Bronchial epithelial cell (primary cell): ENCODE measurements at regions not wholly inside any gene's neighbourhood (a gene's known extent, or its start where the extent isn't known, plus 50 kb on each side); places are given as distances from the start of the nearest gene placed in this dataset.

Experiments used
- DNase-seq: peaks from one replicate; pipeline ENCODE4 v3.0.0-alpha.2; 2010; ENCODE audit warnings: low read depth
- FAIRE-seq: peaks from 2 replicates; lab custom pipeline; 2011; peaks lifted over from hg19 to GRCh38; lab: Jason Lieb, UNC
- H3K27me3 ChIP-seq: 2 replicates; pipeline ENCODE4 v1.5.1; 2011; ENCODE audit warnings: low read length; ENCODE audit not compliant: control insufficient read depth, insufficient read depth
- H3K36me3 ChIP-seq: 2 replicates; pipeline ENCODE4 v1.5.1; 2011; ENCODE audit warnings: low read length; ENCODE audit not compliant: control insufficient read depth, insufficient read depth
- H3K4me3 ChIP-seq: 2 replicates; pipeline ENCODE4 v1.5.1; 2011; ENCODE audit warnings: mild to moderate bottlenecking, low read depth, low read length, control low read depth
- TF ChIP-seq, protein P1 (sequence below): IDR thresholded peaks from 2 replicates; pipeline ENCODE4 v1.5.1; 2011; ENCODE audit warnings: mild to moderate bottlenecking, moderate library complexity, low read length, control low read depth, inconsistent platforms; ENCODE audit not compliant: insufficient read depth, severe bottlenecking

DNA sequence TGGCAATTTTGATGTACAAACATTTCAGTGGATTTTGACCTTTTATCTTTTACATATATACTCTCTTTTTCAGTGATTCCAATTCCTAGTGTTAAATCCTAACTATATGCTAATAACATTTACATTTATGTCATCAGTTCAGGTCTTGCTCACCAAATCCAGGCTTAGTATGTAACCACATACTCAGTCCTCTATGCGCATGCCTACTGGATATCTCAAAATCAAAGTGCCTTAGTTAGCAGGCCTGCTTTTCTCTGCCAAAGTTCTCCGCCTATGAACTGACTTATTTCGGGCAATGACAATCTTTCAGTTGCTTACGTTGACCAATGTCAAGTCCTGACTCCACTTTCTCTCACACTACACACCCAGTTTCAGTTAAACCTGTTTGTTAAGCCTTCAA is 478.5 kb upstream of the SLITRK1 start:
- FAIRE-seq: no peak
- Histone ChIP-seq H3K4me3 (no peak overlapping the region), H3K27me3 (no peaks in the 10 kb centered on the region), H3K36me3 (no peaks in the 10 kb centered on the region)
- TF ChIP-seq, protein P1, sequence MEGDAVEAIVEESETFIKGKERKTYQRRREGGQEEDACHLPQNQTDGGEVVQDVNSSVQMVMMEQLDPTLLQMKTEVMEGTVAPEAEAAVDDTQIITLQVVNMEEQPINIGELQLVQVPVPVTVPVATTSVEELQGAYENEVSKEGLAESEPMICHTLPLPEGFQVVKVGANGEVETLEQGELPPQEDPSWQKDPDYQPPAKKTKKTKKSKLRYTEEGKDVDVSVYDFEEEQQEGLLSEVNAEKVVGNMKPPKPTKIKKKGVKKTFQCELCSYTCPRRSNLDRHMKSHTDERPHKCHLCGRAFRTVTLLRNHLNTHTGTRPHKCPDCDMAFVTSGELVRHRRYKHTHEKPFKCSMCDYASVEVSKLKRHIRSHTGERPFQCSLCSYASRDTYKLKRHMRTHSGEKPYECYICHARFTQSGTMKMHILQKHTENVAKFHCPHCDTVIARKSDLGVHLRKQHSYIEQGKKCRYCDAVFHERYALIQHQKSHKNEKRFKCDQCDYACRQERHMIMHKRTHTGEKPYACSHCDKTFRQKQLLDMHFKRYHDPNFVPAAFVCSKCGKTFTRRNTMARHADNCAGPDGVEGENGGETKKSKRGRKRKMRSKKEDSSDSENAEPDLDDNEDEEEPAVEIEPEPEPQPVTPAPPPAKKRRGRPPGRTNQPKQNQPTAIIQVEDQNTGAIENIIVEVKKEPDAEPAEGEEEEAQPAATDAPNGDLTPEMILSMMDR: no peak
- no peak for DNase-seq

DNA sequence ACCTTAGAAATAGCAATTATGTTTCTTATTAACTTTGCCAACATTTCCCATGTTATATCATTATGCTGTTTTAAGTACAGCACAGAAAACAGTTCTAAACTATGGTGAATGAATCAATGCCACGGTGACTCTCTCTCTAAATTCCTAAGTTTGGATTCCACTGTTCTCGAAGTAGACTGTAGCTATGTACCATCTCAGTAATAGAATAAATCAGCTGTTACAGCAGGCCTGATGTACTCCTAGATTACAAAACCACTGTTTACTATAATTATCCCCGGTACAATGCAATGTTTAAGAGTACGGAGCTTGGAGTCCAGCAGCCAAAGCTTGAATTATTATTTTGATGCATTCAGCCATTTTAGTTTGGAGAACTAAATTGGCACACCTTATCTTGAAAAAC is 476.3 kb upstream of the SLITRK1 start:
- TF ChIP-seq, protein P1: no peak
- Histone ChIP-seq H3K4me3 (no peak overlapping the region), H3K36me3 (no peaks in the 10 kb centered on the region), H3K27me3 (no peaks in the 10 kb centered on the region)
- FAIRE-seq (no peak), DNase-seq (no peak)

DNA sequence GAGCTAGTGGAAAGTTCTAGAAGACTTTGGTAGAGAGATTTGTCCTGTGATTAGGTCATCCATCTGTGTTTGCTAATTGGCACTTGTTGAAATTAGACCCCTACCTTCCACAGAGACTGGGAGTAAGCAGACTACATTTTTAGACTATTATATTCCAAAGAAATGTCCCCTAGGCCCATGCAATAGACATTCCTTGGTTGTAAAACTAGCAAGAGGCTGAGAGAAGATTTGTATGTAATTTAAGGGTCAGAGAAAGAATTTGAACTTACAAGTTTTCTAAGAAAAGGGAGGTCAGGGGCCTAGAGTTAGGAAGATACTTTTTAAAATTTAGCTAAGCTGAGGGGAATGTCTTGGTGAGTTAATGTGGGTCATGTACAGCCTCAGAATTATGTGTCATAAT is 470.7 kb upstream of the SLITRK1 start:
- Histone ChIP-seq H3K27me3 (no peaks in the 10 kb centered on the region), H3K36me3 (no peaks in the 10 kb centered on the region), H3K4me3 (no peak overlapping the region)
- FAIRE-seq (no peak), DNase-seq (no peak)
- TF ChIP-seq, protein P1: no peak

DNA sequence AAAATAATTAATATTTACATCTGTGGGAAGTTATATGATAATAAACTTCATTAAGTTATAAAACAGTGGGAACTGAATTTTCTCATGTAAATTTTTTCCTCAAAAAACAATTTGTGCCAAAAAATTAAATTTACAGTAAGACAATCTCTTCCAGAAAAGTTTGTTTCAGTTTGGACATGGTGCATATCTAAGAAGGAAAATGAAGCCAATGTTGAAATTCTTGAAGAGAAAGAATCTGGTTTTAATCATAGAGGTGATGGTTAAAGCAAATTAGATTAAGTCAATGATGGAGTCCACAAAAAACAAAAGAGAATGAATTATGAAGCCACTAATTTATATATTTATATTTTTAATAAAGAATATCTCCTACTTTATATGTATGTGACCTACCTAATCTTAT is 457.2 kb upstream of the SLITRK1 start:
- TF ChIP-seq, protein P1: no peak
- Histone ChIP-seq H3K36me3 (no peaks in the 10 kb centered on the region), H3K4me3 (no peak overlapping the region), H3K27me3 (no peaks in the 10 kb centered on the region)
- no peak for FAIRE-seq
- DNase-seq: no peak

DNA sequence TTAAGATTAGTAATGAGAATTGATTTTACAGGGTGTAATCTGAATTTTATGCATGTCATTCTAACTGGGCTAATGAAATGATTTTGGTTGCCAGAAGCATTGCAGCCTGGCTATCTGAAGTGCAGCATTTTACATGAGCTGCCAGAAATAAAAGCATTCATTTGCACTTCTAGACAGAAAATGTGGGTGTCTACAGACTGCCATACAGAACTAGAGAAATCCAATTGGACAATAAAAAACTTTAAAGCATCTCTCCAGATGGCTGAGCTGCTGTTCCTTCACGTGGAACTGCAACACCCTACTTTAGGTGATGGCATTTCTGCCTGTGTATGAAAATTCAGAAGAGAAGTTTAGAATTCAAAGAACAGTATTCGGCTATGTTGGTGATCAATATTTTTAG is 450.1 kb upstream of the SLITRK1 start:
- TF ChIP-seq, protein P1: no peak
- FAIRE-seq (no peak), DNase-seq (no peak)
- Histone ChIP-seq H3K4me3 (no peak overlapping the region), H3K27me3 (no peaks in the 10 kb centered on the region), H3K36me3 (no peaks in the 10 kb centered on the region)

DNA sequence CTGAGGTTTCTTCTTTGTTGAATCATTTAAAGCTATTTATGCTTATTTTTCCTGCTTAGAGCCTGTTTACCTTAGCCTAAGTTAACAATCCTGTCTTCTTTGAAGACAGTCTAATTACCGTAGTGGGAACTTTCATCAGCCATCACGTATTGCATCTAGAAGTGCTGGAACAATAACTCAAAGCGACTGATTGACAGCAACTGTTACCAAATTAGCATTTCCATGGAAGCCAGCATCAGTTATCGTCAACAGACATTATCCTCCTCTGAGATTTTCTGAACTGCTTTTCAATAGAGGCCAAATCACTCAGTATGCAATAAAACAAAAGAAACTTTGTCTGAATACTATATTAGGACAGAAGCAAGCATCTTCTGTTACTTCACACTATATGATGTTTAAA is 433.3 kb upstream of the SLITRK1 start:
- H3K4me3 ChIP-seq: no peak overlapping the region
- H3K27me3 ChIP-seq: no peaks in the 10 kb centered on the region
- FAIRE-seq (no peak), DNase-seq (no peak)
- H3K36me3 ChIP-seq: no peaks in the 10 kb centered on the region
- TF ChIP-seq, protein P1: no peak
